ENCODE measurements at regions not wholly inside any gene's neighbourhood (a gene's known extent, or its start where the extent isn't known, plus 50 kb on each side); places are given as distances from the start of the nearest gene placed in this dataset.
"Not testable (repeated sequence)": the region's sequence is repeated elsewhere in the genome, so short reads cannot be mapped to it uniquely, and the experiment has no call there.

DNA sequence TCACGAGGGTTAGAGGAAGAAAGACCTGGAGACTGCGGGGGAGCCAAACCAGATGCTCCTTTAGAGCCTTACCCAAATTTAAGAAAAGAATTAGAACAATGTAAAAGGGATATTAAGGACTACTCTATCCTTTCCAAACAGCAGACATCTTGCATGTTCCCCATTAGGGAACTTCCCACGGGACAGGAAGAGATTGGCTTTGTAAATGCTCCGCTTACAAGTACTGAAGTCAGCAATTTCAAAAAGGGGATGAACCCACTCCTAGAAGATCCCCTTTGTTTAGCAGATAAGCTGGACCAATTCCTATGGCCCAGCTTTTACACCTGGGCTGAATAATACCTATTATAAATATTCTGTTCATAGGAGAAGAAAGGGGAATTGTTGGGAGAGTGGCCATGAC, 74.2 kb downstream of the APOBEC1 start:
- no peak for DNase-seq (ENCODE audit: low read depth, low spot score)

DNA sequence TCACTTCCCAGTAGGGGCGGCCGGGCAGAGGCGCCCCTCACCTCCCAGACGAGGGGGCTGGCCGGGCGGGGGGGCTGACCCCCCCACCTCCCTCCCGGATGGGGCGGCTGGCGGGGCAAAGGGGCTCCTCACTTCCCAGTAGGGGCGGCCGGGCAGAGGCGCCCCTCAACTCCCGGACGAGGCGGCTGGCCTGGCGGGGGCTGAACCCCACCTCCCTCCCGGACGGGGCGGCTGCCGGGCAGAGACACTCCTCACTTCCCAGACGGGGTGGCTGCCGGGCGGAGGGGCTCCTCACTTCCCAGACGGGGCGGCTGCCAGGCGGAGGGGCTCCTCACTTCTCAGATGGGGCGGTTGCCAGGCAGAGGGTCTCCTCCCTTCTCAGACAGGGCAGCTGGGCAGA, 75.6 kb downstream of the APOBEC1 start:
- DNase-seq (ENCODE audit: low read depth, low spot score) = not testable (repeated sequence)

DNA sequence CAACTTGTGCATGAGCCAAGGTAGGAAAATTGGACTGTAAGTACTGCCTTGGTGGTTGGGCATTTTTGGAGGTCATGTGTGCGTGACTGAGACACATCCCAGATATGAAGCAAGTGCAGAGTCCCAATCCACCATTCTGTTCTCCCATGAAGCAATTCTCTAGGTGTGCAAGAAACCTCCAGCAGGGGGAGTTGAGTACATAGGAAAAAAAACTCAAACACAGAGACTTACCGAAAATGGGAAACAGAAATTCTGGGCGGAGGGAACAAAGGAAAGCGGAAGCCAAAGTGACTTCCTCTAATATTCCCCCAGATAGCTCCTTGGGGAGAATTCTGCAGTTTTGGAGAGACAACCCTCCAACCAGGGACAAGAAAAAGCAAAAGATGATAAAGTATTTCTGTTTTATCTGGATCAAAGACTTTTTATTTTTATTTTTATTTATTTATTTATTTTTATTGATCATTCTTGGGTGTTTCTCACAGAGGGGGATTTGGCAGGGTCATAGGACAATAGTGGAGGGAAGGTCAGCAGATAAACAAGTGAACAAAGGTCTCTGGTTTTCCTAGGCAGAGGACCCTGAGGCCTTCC, 76.9 kb downstream of the APOBEC1 start:
- DNase-seq (ENCODE audit: low read depth, low spot score) = not testable (repeated sequence)

DNA sequence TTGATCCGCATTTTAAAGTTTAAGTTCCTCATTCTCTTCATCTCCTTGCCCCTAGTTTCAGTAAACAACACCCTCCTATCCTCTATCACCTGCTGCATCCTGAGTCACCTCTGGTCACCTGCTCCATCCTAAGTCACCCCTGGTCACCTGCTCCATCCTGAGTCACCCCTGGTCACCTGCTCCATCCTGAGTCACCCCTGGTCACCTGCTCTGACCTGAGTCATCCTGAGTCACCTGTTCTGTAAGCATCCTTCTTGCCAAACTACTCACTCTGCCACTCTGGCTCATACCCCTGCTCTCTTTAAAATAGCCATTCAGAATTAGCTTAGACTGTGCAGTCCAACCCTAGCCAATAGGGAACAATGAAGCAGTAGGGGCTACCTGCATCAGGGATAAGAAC, 80.6 kb upstream of the CD163 start:
- not testable (repeated sequence) for DNase-seq (ENCODE audit: low read depth, low spot score)

DNA sequence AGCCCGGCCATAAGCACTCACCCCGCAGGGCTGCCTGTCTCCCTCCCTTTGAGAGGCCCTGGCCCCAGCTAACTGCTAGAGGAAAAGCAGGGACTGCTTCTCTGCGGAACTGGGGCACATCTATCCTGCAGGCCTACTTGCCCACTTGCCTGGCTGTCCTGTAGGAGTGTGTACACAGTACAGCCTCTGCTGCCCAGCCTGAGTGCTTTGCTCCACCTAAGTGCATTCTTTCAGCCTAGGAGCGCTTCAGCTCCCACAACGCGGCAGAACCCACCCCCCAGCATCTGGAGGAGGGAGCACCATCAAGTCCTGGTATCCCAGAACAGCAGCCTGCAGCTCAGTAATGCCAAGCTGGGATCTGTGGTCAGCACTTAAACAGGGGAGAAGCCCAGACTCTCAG, 79.9 kb upstream of the CD163 start:
- DNase-seq (ENCODE audit: low read depth, low spot score) = no peak

DNA sequence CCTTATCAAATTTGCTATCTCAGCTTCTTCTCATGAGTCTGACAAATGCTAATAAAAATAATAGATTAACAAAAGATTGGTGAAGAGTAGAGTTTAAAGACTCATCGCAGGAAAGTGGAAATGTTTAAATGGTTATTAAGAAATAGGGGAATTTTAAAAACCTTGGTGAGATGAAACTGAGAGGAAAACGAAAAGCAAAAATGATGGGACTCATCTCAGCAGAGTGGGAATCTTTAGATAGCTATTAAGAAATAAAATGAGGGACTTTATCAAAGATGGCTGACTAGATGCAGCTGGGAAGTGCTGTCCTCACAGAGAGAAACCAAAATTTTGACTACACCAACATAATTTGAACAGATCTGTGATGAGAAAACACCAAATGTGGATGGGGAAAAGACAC, 79.2 kb upstream of the CD163 start:
- DNase-seq (ENCODE audit: low read depth, low spot score) = no peak

DNA sequence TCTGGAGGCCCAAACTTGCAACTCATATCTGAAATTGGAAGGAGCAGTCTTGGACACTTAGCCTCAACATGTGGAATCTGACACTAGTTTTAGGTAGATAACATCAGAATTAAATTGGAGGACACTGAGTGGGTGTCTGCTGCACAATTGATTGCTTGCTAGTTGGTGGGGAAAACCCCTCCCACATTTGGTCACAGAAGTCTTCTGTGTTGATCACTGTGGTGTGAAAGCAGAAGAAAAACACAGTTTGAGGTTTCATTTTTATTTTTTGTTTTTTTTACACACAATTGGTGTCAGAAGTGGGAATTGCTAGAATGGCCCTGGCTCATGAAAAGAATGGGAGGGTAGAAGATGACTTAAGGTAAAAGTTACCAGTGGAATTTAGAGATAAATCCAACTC, 78.0 kb upstream of the CD163 start:
- no peak for DNase-seq (ENCODE audit: low read depth, low spot score)

DNA sequence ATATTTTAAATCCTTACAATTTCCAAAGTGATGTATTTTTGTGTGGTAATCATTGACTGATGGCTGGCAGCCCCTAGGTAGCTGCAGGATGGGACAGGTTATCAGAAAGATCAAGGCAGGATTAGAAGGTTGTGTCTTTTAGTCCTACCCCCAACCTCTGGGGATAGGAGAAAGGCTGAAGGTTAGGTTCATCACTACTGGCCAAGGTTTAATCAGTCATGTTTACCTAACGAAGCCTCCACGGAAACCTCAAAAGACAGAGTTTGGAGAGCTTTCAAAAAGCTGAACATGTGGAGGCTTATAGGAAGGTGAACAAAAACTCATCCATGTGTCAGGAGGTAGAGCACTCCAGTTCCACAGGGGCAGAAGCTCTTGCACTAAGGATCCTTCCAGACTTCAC, 77.5 kb upstream of the CD163 start:
- DNase-seq (ENCODE audit: low read depth, low spot score) = no peak

DNA sequence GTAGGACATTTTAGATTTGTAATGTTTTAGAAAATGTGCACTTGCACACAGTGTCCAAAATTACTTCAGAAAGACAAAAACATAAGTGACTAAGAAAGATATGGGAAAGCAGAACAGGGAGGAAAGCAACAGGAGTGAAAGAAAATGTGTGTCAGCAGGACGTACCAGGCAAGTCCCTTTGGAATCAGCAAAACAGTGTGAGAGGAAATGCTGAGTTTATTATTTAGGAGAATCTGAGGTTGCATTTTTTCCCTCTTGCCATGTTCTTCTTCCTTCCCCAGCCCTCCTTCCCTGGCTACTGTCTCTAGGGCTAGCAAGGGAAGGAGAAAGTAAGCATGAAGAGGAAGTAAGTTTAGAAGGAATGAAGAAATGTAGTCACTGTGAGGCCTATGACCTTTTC, 67.7 kb upstream of the CD163 start:
- DNase-seq (ENCODE audit: low read depth, low spot score) = no peak

DNA sequence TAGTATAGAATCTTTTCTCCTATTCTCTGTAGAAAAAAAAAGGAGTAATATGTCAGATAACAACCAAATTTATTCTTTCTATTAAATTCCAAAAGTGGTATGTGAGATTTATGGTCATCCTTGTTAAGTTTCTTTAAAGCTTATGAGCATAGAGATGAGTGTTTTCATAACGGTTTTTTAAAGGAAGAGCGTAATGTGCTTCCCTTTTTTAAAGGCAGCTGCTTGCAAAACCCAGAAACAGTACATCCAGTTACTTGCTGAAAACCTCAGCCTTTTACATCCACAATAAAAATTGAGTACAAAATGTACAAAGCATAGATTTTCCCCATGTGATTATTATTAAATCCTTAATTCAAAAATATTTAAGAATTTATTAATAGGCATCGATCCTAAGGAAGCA, 53.6 kb upstream of the CD163 start:
- no peak for DNase-seq (ENCODE audit: low read depth, low spot score)

DNA sequence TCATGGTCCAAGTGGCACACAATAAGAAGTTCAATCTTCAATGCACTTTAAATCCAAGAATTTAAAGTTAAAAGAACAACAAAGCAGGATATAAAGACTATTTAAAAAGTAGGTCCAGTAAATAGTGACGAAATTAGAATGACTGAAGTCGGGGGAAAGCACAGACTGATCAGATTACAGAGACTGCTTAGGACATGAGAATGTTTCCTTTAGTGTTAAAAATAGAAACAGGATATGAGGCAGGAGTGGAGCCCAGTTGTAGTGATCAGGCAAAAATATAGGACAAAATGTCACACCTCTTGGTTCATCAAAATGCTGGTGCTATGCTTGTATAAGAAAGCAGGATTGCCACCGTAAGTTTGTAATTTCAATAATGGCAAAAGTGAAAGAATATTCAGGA, 52.2 kb upstream of the CD163 start:
- DNase-seq (ENCODE audit: low read depth, low spot score) = peak; percentile 43

DNA sequence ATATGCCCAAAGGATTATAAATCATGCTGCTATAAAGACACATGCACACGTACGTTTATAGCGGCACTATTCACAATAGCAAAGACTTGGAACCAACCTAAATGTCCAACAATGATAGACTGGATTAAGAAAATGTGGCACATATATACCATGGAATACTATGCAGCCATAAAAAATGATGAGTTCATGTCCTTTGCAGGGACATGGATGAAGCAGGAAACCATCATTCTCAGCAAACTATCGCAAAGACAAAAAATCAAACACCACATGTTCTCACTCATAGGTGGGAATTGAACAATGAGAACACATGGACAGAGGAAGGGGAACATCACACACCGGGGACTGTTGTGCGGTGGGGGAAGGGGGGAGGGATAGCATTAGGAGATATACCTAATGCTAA, 51.3 kb upstream of the CD163 start:
- DNase-seq (ENCODE audit: low read depth, low spot score) = not testable (repeated sequence)
